ENCODE measurements at regions not wholly inside any gene's neighbourhood (a gene's known extent, or its start where the extent isn't known, plus 50 kb on each side); places are given as distances from the start of the nearest gene placed in this dataset.

- no peak overlapping the region for H3K27ac ChIP-seq
- H3K36me3 ChIP-seq: no peaks in the 10 kb centered on the region
- H3K4me1 ChIP-seq: no peaks in the 10 kb centered on the region
- H3K27me3 ChIP-seq: no peaks in the 10 kb centered on the region
- peak in 1 of 2 donors; percentile 16 for DNase-seq
- TF ChIP-seq CTCF (IDR thresholded peaks at IDR 0.05): no peak
- no peak for TF ChIP-seq POLR2A (IDR thresholded peaks at IDR 0.05)
- intact Hi-C loops (cut with DNase I; ENCODE audit: low total_unique reads): no loop called here
- H3K4me3 ChIP-seq: no peak overlapping the region
- no peaks in the 10 kb centered on the region for H3K9me3 ChIP-seq
Measured at GRCh38 chr2:62570861-62571698, 65.1 kb upstream of the TMEM17 start.

- Histone ChIP-seq H3K36me3 (no peaks in the 10 kb centered on the region), H3K4me1 (no peaks in the 10 kb centered on the region), H3K9me3 (no peaks in the 10 kb centered on the region), H3K4me3 (no peak overlapping the region), H3K27me3 (no peaks in the 10 kb centered on the region), H3K27ac (no peak overlapping the region)
- intact Hi-C loops (cut with DNase I; ENCODE audit: low total_unique reads): no loop called here
- no peak for DNase-seq
- TF ChIP-seq CTCF (IDR thresholded peaks at IDR 0.05) (no peak), POLR2A (IDR thresholded peaks at IDR 0.05) (no peak)
Measured at GRCh38 chr2:62569907-62570841, 64.2 kb upstream of the TMEM17 start.

GRCh38 chr2:62568983-62569837 lies 63.2 kb upstream of the TMEM17 start:
- Histone ChIP-seq H3K36me3 (no peaks in the 10 kb centered on the region), H3K4me3 (no peak overlapping the region), H3K27me3 (no peaks in the 10 kb centered on the region), H3K27ac (no peak overlapping the region), H3K4me1 (no peaks in the 10 kb centered on the region), H3K9me3 (no peaks in the 10 kb centered on the region)
- intact Hi-C loops (cut with DNase I; ENCODE audit: low total_unique reads): no loop called here
- TF ChIP-seq CTCF (IDR thresholded peaks at IDR 0.05): no peak
- no peak for TF ChIP-seq POLR2A (IDR thresholded peaks at IDR 0.05)
- DNase-seq: no peak

- TF ChIP-seq POLR2A (IDR thresholded peaks at IDR 0.05) (no peak), CTCF (IDR thresholded peaks at IDR 0.05) (no peak)
- Histone ChIP-seq H3K9me3 (no peaks in the 10 kb centered on the region), H3K4me1 (no peaks in the 10 kb centered on the region), H3K4me3 (no peak overlapping the region), H3K36me3 (no peaks in the 10 kb centered on the region), H3K27me3 (no peaks in the 10 kb centered on the region), H3K27ac (no peak overlapping the region)
- intact Hi-C loops (cut with DNase I; ENCODE audit: low total_unique reads): no loop called here
- DNase-seq: no peak
Measured at GRCh38 chr2:62568074-62568473, 62.1 kb upstream of the TMEM17 start.

Data from uterus (tissue), 3 donors.